H9 (cell line): ENCODE measurements at regions not wholly inside any gene's neighbourhood (a gene's known extent, or its start where the extent isn't known, plus 50 kb on each side); places are given as distances from the start of the nearest gene placed in this dataset.

Experiments
- DNase-seq: peaks from one replicate; pipeline ENCODE4 v3.0.0-alpha.2; 2017
- H2AFZ ChIP-seq: one replicate; pipeline ENCODE4 v1.6.1; 2013; ENCODE audit warnings: mild to moderate bottlenecking, low read length, control low read depth, moderate library complexity
- H2AK5ac ChIP-seq: 2 replicates; pipeline ENCODE4 v1.6.1; 2013; ENCODE audit warnings: low read length, control low read depth, mixed read lengths; ENCODE audit not compliant: insufficient read length
- H2BK120ac ChIP-seq: one replicate; pipeline ENCODE4 v1.6.1; 2013; ENCODE audit warnings: low read depth, mild to moderate bottlenecking, low read length, control low read depth, inconsistent platforms; ENCODE audit not compliant: poor library complexity, severe bottlenecking
- H2BK12ac ChIP-seq: 2 replicates; pipeline ENCODE4 v1.6.1; 2013; ENCODE audit warnings: low read length, control low read depth, mixed read lengths, low read depth; ENCODE audit not compliant: insufficient read length
- H2BK15ac ChIP-seq: 2 replicates; pipeline ENCODE4 v1.6.1; 2013; ENCODE audit warnings: low read depth, low read length, control low read depth
- H2BK20ac ChIP-seq: one replicate; pipeline ENCODE4 v1.6.1; 2013; ENCODE audit warnings: low read depth, mild to moderate bottlenecking, low read length, control low read depth, inconsistent platforms; ENCODE audit not compliant: poor library complexity, severe bottlenecking
- H2BK5ac ChIP-seq: 2 replicates; pipeline ENCODE4 v1.6.1; 2013; ENCODE audit warnings: low read length, control low read depth, mixed read lengths; ENCODE audit not compliant: insufficient read length
- H3K14ac ChIP-seq: 2 replicates; pipeline ENCODE4 v1.6.1; 2013; ENCODE audit warnings: low read length, control low read depth; ENCODE audit not compliant: insufficient read depth
- H3K18ac ChIP-seq: 2 replicates; pipeline ENCODE4 v1.6.1; 2013; ENCODE audit warnings: low read depth, mild to moderate bottlenecking, mixed read lengths, low read length, control low read depth; ENCODE audit not compliant: insufficient read length
- H3K23ac ChIP-seq: 2 replicates; pipeline ENCODE4 v1.6.1; 2013; ENCODE audit warnings: low read length, control low read depth, mixed read lengths, low read depth; ENCODE audit not compliant: insufficient read length
- H3K23me2 ChIP-seq: 2 replicates; pipeline ENCODE4 v1.6.1; 2013; ENCODE audit warnings: low read depth, mild to moderate bottlenecking, mixed read lengths, low read length, control low read depth; ENCODE audit not compliant: insufficient read length, poor library complexity, severe bottlenecking
- H3K27ac ChIP-seq: 2 replicates; pipeline ENCODE4 v1.5.1; 2013; ENCODE audit warnings: low read length, control low read depth, mixed read lengths, low read depth; ENCODE audit not compliant: insufficient read length
- H3K27me3 ChIP-seq: 2 replicates; pipeline ENCODE4 v1.6.1; 2013; ENCODE audit warnings: low read length, control low read depth, inconsistent platforms; ENCODE audit not compliant: insufficient read depth
- H3K4ac ChIP-seq: 2 replicates; pipeline ENCODE4 v1.6.1; 2013; ENCODE audit warnings: low read depth, mild to moderate bottlenecking, control low read depth, inconsistent platforms, low read length, moderate library complexity
- H3K4me1 ChIP-seq: 2 replicates; pipeline ENCODE4 v1.6.1; 2013; ENCODE audit warnings: low read length, control low read depth, inconsistent platforms; ENCODE audit not compliant: insufficient read depth
- H3K4me2 ChIP-seq: 2 replicates; pipeline ENCODE4 v1.6.1; 2013; ENCODE audit warnings: low read length, control low read depth, mixed read lengths; ENCODE audit not compliant: insufficient read length, insufficient read depth
- H3K56ac ChIP-seq: 2 replicates; pipeline ENCODE4 v1.6.1; 2013; ENCODE audit warnings: low read depth, mild to moderate bottlenecking, mixed read lengths, low read length, control low read depth; ENCODE audit not compliant: insufficient read length
- H3K79me1 ChIP-seq: 2 replicates; pipeline ENCODE4 v1.6.1; 2013; ENCODE audit warnings: low read depth, mild to moderate bottlenecking, moderate library complexity, low read length, control low read depth, inconsistent platforms; ENCODE audit not compliant: insufficient read depth, poor library complexity, severe bottlenecking
- H3K79me2 ChIP-seq: 2 replicates; pipeline ENCODE4 v1.6.1; 2013; ENCODE audit warnings: low read length, control low read depth, inconsistent platforms; ENCODE audit not compliant: insufficient read depth
- H3K9ac ChIP-seq: 2 replicates; pipeline ENCODE4 v1.6.1; 2013; ENCODE audit warnings: low read length, control low read depth, mixed read lengths; ENCODE audit not compliant: insufficient read length; ENCODE audit errors: extremely low read depth
- H3K9me3 ChIP-seq: one replicate; pipeline ENCODE4 v1.6.1; 2013; ENCODE audit warnings: low read depth, low read length, inconsistent platforms; ENCODE audit not compliant: control insufficient read depth
- H3T11ph ChIP-seq: one replicate; pipeline ENCODE4 v1.6.1; 2013; ENCODE audit warnings: mild to moderate bottlenecking, low read length, control low read depth, inconsistent platforms
- H4K20me1 ChIP-seq: one replicate; pipeline ENCODE4 v1.6.1; 2013; ENCODE audit not compliant: control insufficient read depth, insufficient read length, insufficient read depth
- H4K5ac ChIP-seq: 2 replicates; pipeline ENCODE4 v1.6.1; 2013; ENCODE audit warnings: low read depth, mild to moderate bottlenecking, mixed read lengths, low read length, control low read depth; ENCODE audit not compliant: insufficient read length
- H4K8ac ChIP-seq: replicated peaks from 2 replicates; pipeline ENCODE4 v1.6.1; 2013; ENCODE audit warnings: low read length, control low read depth, mixed read lengths, low read depth; ENCODE audit not compliant: insufficient read length
- H4K91ac ChIP-seq: 2 replicates; pipeline ENCODE4 v1.6.1; 2013; ENCODE audit warnings: low read depth, mild to moderate bottlenecking, moderate library complexity, mixed read lengths, low read length, control low read depth; ENCODE audit not compliant: insufficient read length
- H3K27ac Mint-ChIP-seq, 3 experiments: 2 replicates in 2 of 3; 3 replicates in 1 of 3; pipeline ENCODE4 v1.8.0; 2020 to 2021; ENCODE audit warnings: mixed read lengths in 3 of 3, mild to moderate bottlenecking in 1 of 3, moderate library complexity in 1 of 3
- H3K27me3 Mint-ChIP-seq: 2 replicates; pipeline ENCODE4 v1.8.0; 2021; ENCODE audit warnings: low read depth, mild to moderate bottlenecking, moderate library complexity, mixed read lengths
- H3K36me3 Mint-ChIP-seq, 3 experiments: 2 replicates in 2 of 3; 3 replicates in 1 of 3; pipeline ENCODE4 v1.8.0; 2020 to 2021; ENCODE audit warnings: low read depth in 3 of 3, mixed read lengths in 3 of 3; ENCODE audit not compliant: insufficient read depth in 1 of 3
- H3K4me1 Mint-ChIP-seq, 2 experiments: 2 replicates each; pipeline ENCODE4 v1.8.0; 2020; ENCODE audit warnings: mixed read lengths in 2 of 2
- H3K4me3 Mint-ChIP-seq, 2 experiments: 2 replicates in 1 of 2; 3 replicates in 1 of 2; pipeline ENCODE4 v1.8.0; 2020 to 2021; ENCODE audit warnings: mild to moderate bottlenecking in 2 of 2, mixed read lengths in 2 of 2, moderate library complexity in 1 of 2
- H3K9me3 Mint-ChIP-seq, 2 experiments: 2 replicates in 1 of 2; 3 replicates in 1 of 2; pipeline ENCODE4 v1.8.0; 2020; ENCODE audit warnings: mild to moderate bottlenecking in 2 of 2, mixed read lengths in 2 of 2, moderate library complexity in 1 of 2
- CTCF ChIP-seq: fragments of 200-600 bp; sonication (generic); conservative IDR thresholded peaks from 3 replicates; pipeline ENCODE4 v1.8.0; 2021; ENCODE audit warnings: antibody characterized with exemption, mild to moderate bottlenecking
- WGBS: extraction: QIAGEN DNeasy Blood & Tissue Kit; methylation state at CpG from one replicate; pipeline ENCODE4 v1.1.7; 2013; ENCODE audit warnings: missing lambda C conversion rate, low lambda C conversion rate, mixed read lengths; ENCODE audit not compliant: insufficient read length; ENCODE audit errors: extremely low coverage; 5-methylcytosine and 5-hydroxymethylcytosine counted together

- no peaks in the 10 kb centered on the region for H3K23me2 ChIP-seq
- no peak overlapping the region for H3K56ac ChIP-seq
- peaks cover 97% of the 10 kb centered on the region for H3K27me3 Mint-ChIP-seq
- peaks cover 5 to 10% of the 10 kb centered on the region in 2 experiments; a peak in 3 of 4 replicates for H3K4me1 Mint-ChIP-seq
- no peak overlapping the region for H3T11ph ChIP-seq
- H3K18ac ChIP-seq = no peak overlapping the region
- H4K8ac ChIP-seq = no peak overlapping the region
- no peaks in the 10 kb centered on the region for H3K9me3 ChIP-seq
- TF ChIP-seq CTCF = no peak
- no peak overlapping the region for H3K4ac ChIP-seq
- H3K27ac ChIP-seq = no peak overlapping the region
- no peaks in the 10 kb centered on the region for H4K20me1 ChIP-seq
- H3K4me3 Mint-ChIP-seq = no peak overlapping the region
- H3K79me1 ChIP-seq = no peaks in the 10 kb centered on the region
- no peak for DNase-seq
- no peak overlapping the region for H3K23ac ChIP-seq
- no peak overlapping the region for H2BK120ac ChIP-seq
- H2BK20ac ChIP-seq = no peak overlapping the region
- H2AK5ac ChIP-seq = no peak overlapping the region
- no peak overlapping the region for H2BK12ac ChIP-seq
- H3K14ac ChIP-seq = no peak overlapping the region
- H3K79me2 ChIP-seq = no peaks in the 10 kb centered on the region
- H3K27me3 ChIP-seq = peaks cover 2% of the 10 kb centered on the region; the same call in 1 of the 2 replicates
- H2BK15ac ChIP-seq = no peak overlapping the region
- H3K9ac ChIP-seq = no peak overlapping the region
- no peaks in the 10 kb centered on the region for H3K36me3 Mint-ChIP-seq
- no peak overlapping the region for H3K4me2 ChIP-seq
- no CpG with 5 or more reads among the region's 11 CpGs for WGBS
- H4K91ac ChIP-seq = no peak overlapping the region
- H4K5ac ChIP-seq = no peak overlapping the region
- no peak overlapping the region for H3K27ac Mint-ChIP-seq
- no peaks in the 10 kb centered on the region for H3K9me3 Mint-ChIP-seq
- no peak overlapping the region for H2AFZ ChIP-seq
- H2BK5ac ChIP-seq = no peak overlapping the region
- H3K4me1 ChIP-seq = no peaks in the 10 kb centered on the region; the same call in 1 of the 2 replicates
Measured at GRCh38 chr20:39210341-39211036, 248.3 kb downstream of the DHX35 start.
